Suprapubic skin (tissue), 4 donors: ENCODE measurements at regions not wholly inside any gene's neighbourhood (a gene's known extent, or its start where the extent isn't known, plus 50 kb on each side); places are given as distances from the start of the nearest gene placed in this dataset.

Experiments
- CTCF ChIP-seq, 2 donors: fragments of 200-600 bp in 1 of 2; fragments of 450-650 bp in 1 of 2; sonication (generic) in 1 of 2; IDR thresholded peaks; one replicate each; pipeline ENCODE4 v1.5.1; 2016 to 2019; ENCODE audit warnings: antibody characterized with exemption in 2 of 2, mild to moderate bottlenecking in 1 of 2, moderate library complexity in 1 of 2
- EP300 ChIP-seq: sonication (generic); formaldehyde crosslinking; IDR thresholded peaks from one replicate; pipeline ENCODE4 v1.6.1; 2017; ENCODE audit warnings: antibody characterized with exemption
- POLR2A ChIP-seq, 2 donors: fragments of 450-650 bp; IDR thresholded peaks; one replicate each; pipeline ENCODE4 v1.6.1; 2017; ENCODE audit warnings: antibody characterized with exemption in 2 of 2, mild to moderate bottlenecking in 2 of 2, moderate library complexity in 2 of 2
- POLR2AphosphoS5 ChIP-seq, 3 donors: sonication (generic); formaldehyde crosslinking; IDR thresholded peaks; one replicate each; pipeline ENCODE4 v1.6.1; 2017; ENCODE audit warnings: antibody characterized with exemption in 3 of 3

- TF ChIP-seq CTCF (IDR thresholded peaks at IDR 0.05) (no peak), POLR2A (IDR thresholded peaks at IDR 0.05) (no peak), POLR2AphosphoS5 (IDR thresholded peaks at IDR 0.05) (no peak), EP300 (no peak)
These were observed 224.7 kb downstream of the CAAP1 start for GRCh38 chr9:26667882-26668281.
